Activated CD8-positive, alpha-beta T cell treated with anti-CD3 and anti-CD28 coated beads for 36 hours (primary cell): ENCODE measurements at regions not wholly inside any gene's neighbourhood (a gene's known extent, or its start where the extent isn't known, plus 50 kb on each side); places are given as distances from the start of the nearest gene placed in this dataset.

Experiments used
- ATAC-seq: fragments of 200-7000 bp; cut with Tn5 transposase; one replicate; pipeline ENCODE4 v1.10.0; 2021; ENCODE audit warnings: mild to moderate bottlenecking, moderate library complexity
- CTCF ChIA-PET: fragments of 350-600 bp; sonication (Branson Sonifier 250); formaldehyde crosslinking; loops from one replicate; lab custom pipeline; 2021; ENCODE audit warnings: antibody characterized with exemption; lab: Charles Lee
- POLR2A ChIA-PET: fragments of 350-600 bp; sonication (Branson Sonifier 250); formaldehyde crosslinking; loops from one replicate; lab custom pipeline; 2021; ENCODE audit warnings: antibody characterized with exemption; lab: Charles Lee
- DNase-seq: peaks from one replicate; pipeline ENCODE4 v3.0.0-alpha.2; 2020
- H3K27ac Mint-ChIP-seq: one replicate; pipeline ENCODE4 v1.8.0; 2021; ENCODE audit warnings: mild to moderate bottlenecking, mixed read lengths
- H3K27me3 Mint-ChIP-seq: one replicate; pipeline ENCODE4 v1.8.0; 2021; ENCODE audit warnings: mixed read lengths
- H3K36me3 Mint-ChIP-seq: one replicate; pipeline ENCODE4 v1.8.0; 2021; ENCODE audit warnings: low read depth, mixed read lengths
- H3K4me1 Mint-ChIP-seq: one replicate; pipeline ENCODE4 v1.8.0; 2021; ENCODE audit warnings: low read depth, mixed read lengths
- H3K4me3 Mint-ChIP-seq: one replicate; pipeline ENCODE4 v1.8.0; 2021; ENCODE audit warnings: mild to moderate bottlenecking, moderate library complexity, mixed read lengths
- H3K9me3 Mint-ChIP-seq: one replicate; pipeline ENCODE4 v1.8.0; 2021; ENCODE audit warnings: mixed read lengths
- CTCF ChIP-seq: fragments of 200-600 bp; IDR thresholded peaks from one replicate; pipeline ENCODE4 v1.8.0; 2022; ENCODE audit warnings: antibody characterized with exemption, mild to moderate bottlenecking
- intact Hi-C: fragments of 100-400 bp; cut with micrococcal nuclease; formaldehyde crosslinking; loops from one replicate; pipeline ENCODE4 v1.10.0; 2022

- Mint-ChIP-seq H3K9me3 (no peaks in the 10 kb centered on the region), H3K27ac (no peak overlapping the region), H3K36me3 (no peaks in the 10 kb centered on the region), H3K4me1 (no peaks in the 10 kb centered on the region), H3K4me3 (no peak overlapping the region), H3K27me3 (no peaks in the 10 kb centered on the region)
- TF ChIP-seq CTCF, result no peak
- POLR2A ChIA-PET, result no interaction called here
- intact Hi-C loops, result no loop called here
- CTCF ChIA-PET, result no interaction called here
- ATAC-seq (no peak), DNase-seq (no peak)
Observed at GRCh38 chr2:194323740-194324139, 1333.3 kb upstream of the SLC39A10 start.

- no peaks in the 10 kb centered on the region for H3K27me3 Mint-ChIP-seq
- ATAC-seq (no peak), DNase-seq (no peak)
- intact Hi-C loops, result no loop called here
- H3K4me3 Mint-ChIP-seq, result no peak overlapping the region
- no peaks in the 10 kb centered on the region for H3K9me3 Mint-ChIP-seq
- H3K4me1 Mint-ChIP-seq, result no peaks in the 10 kb centered on the region
- ChIA-PET POLR2A (no interaction called here), CTCF (no interaction called here)
- no peaks in the 10 kb centered on the region for H3K36me3 Mint-ChIP-seq
- TF ChIP-seq CTCF, result no peak
- H3K27ac Mint-ChIP-seq, result no peak overlapping the region
Observed at GRCh38 chr2:194320520-194320919, 1336.5 kb upstream of the SLC39A10 start.

GRCh38 chr2:194319222-194319992 is 1337.6 kb upstream of the SLC39A10 start:
- Mint-ChIP-seq H3K27me3 (no peaks in the 10 kb centered on the region), H3K36me3 (no peaks in the 10 kb centered on the region), H3K27ac (no peak overlapping the region), H3K9me3 (no peaks in the 10 kb centered on the region), H3K4me3 (no peak overlapping the region), H3K4me1 (no peaks in the 10 kb centered on the region)
- intact Hi-C loops, result no loop called here
- no peak for ATAC-seq
- DNase-seq, result no peak
- ChIA-PET CTCF (no interaction called here), POLR2A (no interaction called here)
- TF ChIP-seq CTCF, result no peak

- ATAC-seq (no peak), DNase-seq (no peak)
- H3K36me3 Mint-ChIP-seq, result no peaks in the 10 kb centered on the region
- no peak for TF ChIP-seq CTCF
- no peaks in the 10 kb centered on the region for H3K27me3 Mint-ChIP-seq
- no peaks in the 10 kb centered on the region for H3K9me3 Mint-ChIP-seq
- H3K4me3 Mint-ChIP-seq, result no peak overlapping the region
- no peak overlapping the region for H3K27ac Mint-ChIP-seq
- ChIA-PET POLR2A (no interaction called here), CTCF (no interaction called here)
- intact Hi-C loops, result no loop called here
- H3K4me1 Mint-ChIP-seq, result no peaks in the 10 kb centered on the region
Observed at GRCh38 chr2:194314042-194314441, 1343.0 kb upstream of the SLC39A10 start.

GRCh38 chr2:194304191-194304590 is 1352.8 kb upstream of the SLC39A10 start:
- H3K4me1 Mint-ChIP-seq, result no peaks in the 10 kb centered on the region
- no peaks in the 10 kb centered on the region for H3K9me3 Mint-ChIP-seq
- H3K4me3 Mint-ChIP-seq, result no peak overlapping the region
- CTCF ChIA-PET, result no interaction called here
- DNase-seq (no peak), ATAC-seq (no peak)
- no peaks in the 10 kb centered on the region for H3K36me3 Mint-ChIP-seq
- intact Hi-C loops, result no loop called here
- TF ChIP-seq CTCF, result no peak
- POLR2A ChIA-PET, result no interaction called here
- H3K27me3 Mint-ChIP-seq, result no peaks in the 10 kb centered on the region
- no peak overlapping the region for H3K27ac Mint-ChIP-seq
